COR-L47 (cell line): ENCODE measurements at regions not wholly inside any gene's neighbourhood (a gene's known extent, or its start where the extent isn't known, plus 50 kb on each side); places are given as distances from the start of the nearest gene placed in this dataset.
"Not testable (repeated sequence)": the region's sequence is repeated elsewhere in the genome, so short reads cannot be mapped to it uniquely, and the experiment has no call there.

Source experiments
- DNase-seq: peaks from one replicate; lab custom pipeline; 2025; lab: John Stamatoyannopoulos, UW

GRCh38 chr13:22939157-22939556, 241.6 kb upstream of the SGCG start:
- DNase-seq, result no peak

GRCh38 chr13:22940090-22940710, 240.6 kb upstream of the SGCG start:
- DNase-seq, result no peak

GRCh38 chr13:22940736-22941135, 240.0 kb upstream of the SGCG start:
- DNase-seq, result peak; percentile 62

GRCh38 chr13:22941495-22941894, 239.3 kb upstream of the SGCG start:
- DNase-seq, result not testable (repeated sequence)

GRCh38 chr13:22942831-22943230, 237.9 kb upstream of the SGCG start:
- DNase-seq, result not testable (repeated sequence)

DNA sequence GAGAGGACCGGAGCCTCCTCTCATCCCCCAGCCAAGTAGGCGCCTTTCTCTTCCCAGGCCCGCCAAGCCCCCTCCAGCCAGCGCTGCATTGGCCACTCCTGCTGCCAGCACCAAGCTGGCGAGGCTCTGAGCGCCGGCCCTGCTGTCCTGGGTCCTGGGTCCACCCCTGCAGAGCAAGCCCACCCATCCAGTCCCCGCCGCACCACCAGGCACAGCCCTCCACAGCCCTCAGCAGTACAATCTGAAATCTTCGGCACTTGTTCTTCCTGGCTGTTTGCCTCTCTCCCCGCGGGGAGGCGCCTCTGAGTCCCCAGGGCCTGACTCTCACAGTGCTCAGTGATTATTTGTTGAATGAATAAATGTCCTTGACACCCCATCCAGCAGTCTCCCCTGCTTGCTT, 236.4 kb upstream of the SGCG start:
- no peak for DNase-seq

GRCh38 chr13:22945321-22946226, 235.2 kb upstream of the SGCG start:
- peak; percentile 7 for DNase-seq

GRCh38 chr13:22948421-22948820, 232.4 kb upstream of the SGCG start:
- no peak for DNase-seq

DNA sequence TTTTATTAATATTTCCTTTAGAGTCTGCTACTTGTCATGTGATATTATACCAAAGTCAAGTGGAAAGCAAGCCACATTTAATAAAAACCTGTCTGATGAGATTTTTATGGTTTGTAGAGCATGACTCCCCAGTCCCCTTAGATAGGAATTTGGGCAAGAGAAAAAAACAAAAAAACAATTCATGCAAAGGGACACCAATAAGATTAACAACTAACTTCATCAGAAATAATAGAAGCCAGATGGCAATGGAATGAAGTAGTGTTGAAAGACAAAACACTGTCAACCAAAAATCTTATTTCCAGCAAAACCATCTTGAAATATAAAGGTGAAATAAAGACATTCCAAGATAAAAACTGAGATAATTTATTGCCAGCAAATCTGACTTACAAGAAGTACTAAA, 228.8 kb upstream of the SGCG start:
- not testable (repeated sequence) for DNase-seq

- DNase-seq, result not testable (repeated sequence)
Measured at GRCh38 chr13:22955147-22955546, 225.6 kb upstream of the SGCG start.

GRCh38 chr13:22956456-22957115, 224.2 kb upstream of the SGCG start:
- DNase-seq, result not testable (repeated sequence)

DNA sequence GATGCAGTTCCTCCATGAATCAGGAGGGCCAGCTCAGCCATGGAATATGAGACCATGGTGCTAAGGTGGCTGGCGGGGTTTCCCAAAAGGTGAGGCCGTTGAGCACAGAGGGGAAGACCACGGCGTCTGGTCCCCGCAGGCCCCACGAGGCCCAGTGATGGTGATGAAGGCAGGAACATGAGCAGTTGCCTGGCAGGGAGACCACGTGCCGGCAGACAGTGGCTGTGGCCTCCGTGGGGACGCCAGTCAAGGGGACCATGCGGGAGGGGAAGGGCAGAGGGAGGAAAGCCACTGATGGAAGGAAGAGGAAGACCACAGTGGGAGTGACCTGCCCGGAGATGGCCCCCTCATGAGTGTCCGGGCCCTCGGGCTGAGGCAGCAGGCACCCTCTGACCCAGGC, 220.9 kb upstream of the SGCG start:
- not testable (repeated sequence) for DNase-seq

- no peak for DNase-seq
Measured at GRCh38 chr13:22960827-22961226, 220.0 kb upstream of the SGCG start.

GRCh38 chr13:22961342-22961741, 219.4 kb upstream of the SGCG start:
- not testable (repeated sequence) for DNase-seq

GRCh38 chr13:22961835-22962537, 218.8 kb upstream of the SGCG start:
- DNase-seq, result no peak

GRCh38 chr13:22963384-22964053, 217.3 kb upstream of the SGCG start:
- not testable (repeated sequence) for DNase-seq

GRCh38 chr13:22964245-22964966, 216.4 kb upstream of the SGCG start:
- no peak for DNase-seq

- DNase-seq, result not testable (repeated sequence)
Measured at GRCh38 chr13:22965011-22965857, 215.5 kb upstream of the SGCG start.

GRCh38 chr13:22965858-22966239, 214.9 kb upstream of the SGCG start:
- not testable (repeated sequence) for DNase-seq

- not testable (repeated sequence) for DNase-seq
Measured at GRCh38 chr13:22966753-22967152, 214.0 kb upstream of the SGCG start.
